ENCODE measurements at regions not wholly inside any gene's neighbourhood (a gene's known extent, or its start where the extent isn't known, plus 50 kb on each side); places are given as distances from the start of the nearest gene placed in this dataset.
"Not testable (repeated sequence)": the region's sequence is repeated elsewhere in the genome, so short reads cannot be mapped to it uniquely, and the experiment has no call there.

DNA sequence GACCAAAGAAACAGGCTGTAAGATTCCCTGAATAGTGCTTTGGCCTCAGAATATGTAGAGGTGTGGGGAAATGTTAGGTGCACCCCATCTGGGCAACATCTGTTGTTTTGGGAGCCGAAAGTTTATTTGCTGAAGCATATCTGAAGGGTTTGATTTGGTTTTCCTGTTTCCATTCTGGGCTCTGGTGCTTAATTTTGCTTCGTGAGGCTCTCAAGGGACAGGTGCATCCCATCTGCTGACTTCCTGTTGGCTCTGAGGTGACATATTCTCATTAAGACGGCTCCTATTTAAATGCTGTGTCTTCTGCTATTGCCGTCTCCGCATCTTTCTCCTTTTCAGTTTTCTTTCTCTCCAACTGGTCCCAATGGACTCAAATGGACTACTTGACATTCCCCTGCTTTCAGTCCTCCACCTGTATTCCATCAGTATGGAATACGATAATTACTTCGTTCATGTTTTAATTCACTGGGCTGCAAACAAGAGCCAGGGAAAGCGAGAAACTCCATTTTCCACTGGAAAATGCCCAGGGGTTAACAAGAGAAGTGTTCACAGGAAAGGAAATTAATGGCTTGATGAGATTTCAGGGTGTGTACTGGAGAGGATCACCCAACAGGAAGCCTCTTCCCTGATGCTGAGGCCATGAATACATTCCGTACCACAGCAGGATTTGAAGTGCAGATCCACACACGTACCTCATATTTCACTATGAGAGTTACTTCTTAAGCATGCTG, 104.0 kb downstream of the MTX3 start:
- Histone ChIP-seq H3K9me3 (ENCODE audit: low read depth) (no peaks in the 10 kb centered on the region), H2AFZ (replicated peaks) (no peak overlapping the region), H3K9ac (no peak overlapping the region), H3K27me3 (no peaks in the 10 kb centered on the region), H3K36me3 (no peaks in the 10 kb centered on the region), H3K79me2 (ENCODE audit: low read depth) (no peaks in the 10 kb centered on the region), H3K4me3 (no peak overlapping the region), H3K4me1 (no peaks in the 10 kb centered on the region), H3K4me2 (no peak overlapping the region), H3K27ac (no peak overlapping the region), H4K20me1 (ENCODE audit: low read depth) (no peaks in the 10 kb centered on the region), H3F3A (ENCODE audit: low read depth) (no peaks in the 10 kb centered on the region)
- DNase-seq (ENCODE audit: low spot score), result no peak
- no peak overlapping the region for H3K27ac Mint-ChIP-seq
- H3K9me3 Mint-ChIP-seq, result peaks cover 2% of the 10 kb centered on the region
- H3K27me3 Mint-ChIP-seq (ENCODE audit: insufficient read depth, low read depth), result no peaks in the 10 kb centered on the region
- no peaks in the 10 kb centered on the region for H3K4me1 Mint-ChIP-seq
- TF ChIP-seq EZH2 (IDR thresholded peaks at IDR 0.05) (no peak), EZH2phosphoT487 (IDR thresholded peaks at IDR 0.05) (no peak)
- TF ChIP-seq, protein P1, sequence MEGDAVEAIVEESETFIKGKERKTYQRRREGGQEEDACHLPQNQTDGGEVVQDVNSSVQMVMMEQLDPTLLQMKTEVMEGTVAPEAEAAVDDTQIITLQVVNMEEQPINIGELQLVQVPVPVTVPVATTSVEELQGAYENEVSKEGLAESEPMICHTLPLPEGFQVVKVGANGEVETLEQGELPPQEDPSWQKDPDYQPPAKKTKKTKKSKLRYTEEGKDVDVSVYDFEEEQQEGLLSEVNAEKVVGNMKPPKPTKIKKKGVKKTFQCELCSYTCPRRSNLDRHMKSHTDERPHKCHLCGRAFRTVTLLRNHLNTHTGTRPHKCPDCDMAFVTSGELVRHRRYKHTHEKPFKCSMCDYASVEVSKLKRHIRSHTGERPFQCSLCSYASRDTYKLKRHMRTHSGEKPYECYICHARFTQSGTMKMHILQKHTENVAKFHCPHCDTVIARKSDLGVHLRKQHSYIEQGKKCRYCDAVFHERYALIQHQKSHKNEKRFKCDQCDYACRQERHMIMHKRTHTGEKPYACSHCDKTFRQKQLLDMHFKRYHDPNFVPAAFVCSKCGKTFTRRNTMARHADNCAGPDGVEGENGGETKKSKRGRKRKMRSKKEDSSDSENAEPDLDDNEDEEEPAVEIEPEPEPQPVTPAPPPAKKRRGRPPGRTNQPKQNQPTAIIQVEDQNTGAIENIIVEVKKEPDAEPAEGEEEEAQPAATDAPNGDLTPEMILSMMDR (IDR thresholded peaks at IDR 0.05), result no peak
- no peaks in the 10 kb centered on the region for H3K36me3 Mint-ChIP-seq
- no peak overlapping the region for H3K4me3 Mint-ChIP-seq

DNA sequence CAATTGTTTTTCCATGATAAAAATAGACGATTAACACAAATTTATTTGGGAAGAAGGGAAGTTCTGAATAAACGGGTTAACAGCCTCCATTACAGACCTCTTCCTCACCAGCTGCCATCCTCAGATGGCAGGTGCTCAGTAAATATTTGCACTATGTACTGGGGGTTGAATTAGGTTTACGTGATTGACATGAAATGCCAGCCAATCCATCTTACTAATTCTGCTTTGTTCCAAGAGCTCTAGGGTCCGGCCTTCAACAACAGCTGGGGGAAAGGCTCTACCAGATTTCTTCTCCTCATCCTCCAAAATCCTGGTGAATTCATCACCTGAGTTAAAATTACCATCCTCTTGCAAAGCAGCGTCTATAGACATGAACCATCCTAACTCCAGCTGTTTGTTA, 104.6 kb downstream of the MTX3 start:
- H3K36me3 Mint-ChIP-seq, result no peaks in the 10 kb centered on the region

DNA sequence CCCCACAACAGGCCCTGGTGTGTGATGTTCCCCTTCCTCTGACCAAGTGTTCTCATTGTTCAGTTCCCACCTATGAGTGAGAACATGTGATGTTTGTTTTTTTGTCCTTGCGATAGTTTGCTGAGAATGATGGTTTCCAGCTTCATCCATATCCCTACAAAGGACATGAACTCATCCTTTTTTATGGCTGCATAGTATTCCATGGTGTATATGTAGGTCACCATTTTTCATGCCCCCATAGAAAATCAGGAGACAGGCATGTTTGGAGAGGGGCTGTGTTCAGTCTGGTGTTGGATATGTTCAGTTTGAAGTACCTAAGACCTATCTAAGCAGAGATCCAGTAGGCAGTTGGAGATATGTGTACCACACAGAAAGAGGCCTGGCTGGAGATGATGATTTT, 111.2 kb downstream of the MTX3 start:
- not testable (repeated sequence) for H3K9ac ChIP-seq; H3K27ac Mint-ChIP-seq; H3K79me2 ChIP-seq (ENCODE audit: low read depth); H3F3A ChIP-seq (ENCODE audit: low read depth); H2AFZ ChIP-seq (replicated peaks); H3K9me3 ChIP-seq (ENCODE audit: low read depth); DNase-seq (ENCODE audit: low spot score); H3K36me3 ChIP-seq; H3K4me3 Mint-ChIP-seq; H4K20me1 ChIP-seq (ENCODE audit: low read depth); H3K27me3 ChIP-seq; H3K4me1 Mint-ChIP-seq; H3K9me3 Mint-ChIP-seq; H3K4me2 ChIP-seq; H3K36me3 Mint-ChIP-seq; H3K4me3 ChIP-seq; H3K4me1 ChIP-seq; H3K27ac ChIP-seq; H3K27me3 Mint-ChIP-seq (ENCODE audit: insufficient read depth, low read depth)

More for the DNA sequence above, 104.6 kb downstream of the MTX3 start:
- H4K20me1 ChIP-seq (ENCODE audit: low read depth), result no peaks in the 10 kb centered on the region
- H3K4me1 ChIP-seq, result no peaks in the 10 kb centered on the region
- H3K36me3 ChIP-seq, result no peaks in the 10 kb centered on the region
- H3K9ac ChIP-seq, result no peak overlapping the region
- H2AFZ ChIP-seq (replicated peaks), result no peak overlapping the region
- no peaks in the 10 kb centered on the region for H3K27me3 ChIP-seq
- H3K4me2 ChIP-seq, result no peak overlapping the region
- no peaks in the 10 kb centered on the region for H3F3A ChIP-seq (ENCODE audit: low read depth)
- H3K27ac Mint-ChIP-seq, result no peak overlapping the region
- H3K9me3 ChIP-seq (ENCODE audit: low read depth), result no peaks in the 10 kb centered on the region
- H3K79me2 ChIP-seq (ENCODE audit: low read depth), result no peaks in the 10 kb centered on the region
- no peak overlapping the region for H3K4me3 ChIP-seq
- DNase-seq (ENCODE audit: low spot score), result no peak
- peaks cover 2% of the 10 kb centered on the region for H3K9me3 Mint-ChIP-seq
- H3K27ac ChIP-seq, result no peak overlapping the region
- no peaks in the 10 kb centered on the region for H3K4me1 Mint-ChIP-seq
- no peaks in the 10 kb centered on the region for H3K27me3 Mint-ChIP-seq (ENCODE audit: insufficient read depth, low read depth)
- TF ChIP-seq, protein P1 (IDR thresholded peaks at IDR 0.05), result no peak
- TF ChIP-seq EZH2phosphoT487 (IDR thresholded peaks at IDR 0.05) (no peak), EZH2 (IDR thresholded peaks at IDR 0.05) (no peak)
- H3K4me3 Mint-ChIP-seq, result no peak overlapping the region

DNA sequence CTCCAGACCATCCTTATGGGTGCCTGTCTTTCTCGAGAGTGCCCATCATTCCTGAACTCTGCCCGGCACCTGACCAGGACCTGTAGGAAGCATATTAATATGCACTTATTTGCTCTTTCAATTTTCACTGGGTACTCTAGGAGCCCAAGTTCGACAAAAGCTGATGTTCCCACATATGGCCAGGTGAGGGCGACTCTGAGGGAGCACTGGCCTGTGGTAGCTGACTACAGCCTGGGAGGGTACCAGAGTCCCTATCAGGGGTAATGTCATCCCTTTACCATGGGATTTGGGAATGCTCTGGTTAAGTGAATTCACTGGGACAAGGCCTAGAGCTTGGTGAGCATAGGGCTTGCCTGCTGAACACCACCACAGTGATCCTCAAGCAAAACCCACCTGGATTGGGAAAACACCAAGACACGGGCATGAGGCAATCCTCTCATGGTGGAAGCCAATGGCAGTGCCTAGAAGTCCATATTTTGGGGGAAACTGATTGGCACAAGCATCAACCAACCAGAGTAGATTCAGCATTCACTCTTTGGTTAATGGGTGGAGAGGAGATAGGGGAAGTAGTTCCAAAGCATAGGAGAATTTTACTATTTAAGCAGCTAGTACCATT, 112.2 kb downstream of the MTX3 start:
- no peaks in the 10 kb centered on the region for H3K27me3 Mint-ChIP-seq (ENCODE audit: insufficient read depth, low read depth)
- H3K9me3 ChIP-seq (ENCODE audit: low read depth), result no peaks in the 10 kb centered on the region
- no peaks in the 10 kb centered on the region for H3K9me3 Mint-ChIP-seq
- no peaks in the 10 kb centered on the region for H3K36me3 ChIP-seq
- H3K4me3 Mint-ChIP-seq, result no peak overlapping the region
- H3K27me3 ChIP-seq, result no peaks in the 10 kb centered on the region
- TF ChIP-seq EZH2 (IDR thresholded peaks at IDR 0.05), result no peak
- TF ChIP-seq, protein P1 (IDR thresholded peaks at IDR 0.05), result peak; percentile 64
- H3K27ac Mint-ChIP-seq, result no peak overlapping the region
- H3K4me2 ChIP-seq, result no peak overlapping the region
- no peak overlapping the region for H3K27ac ChIP-seq
- H2AFZ ChIP-seq (replicated peaks), result no peak overlapping the region
- H3K79me2 ChIP-seq (ENCODE audit: low read depth), result no peaks in the 10 kb centered on the region
- H3K9ac ChIP-seq, result no peak overlapping the region
- H4K20me1 ChIP-seq (ENCODE audit: low read depth), result no peaks in the 10 kb centered on the region
- peak; percentile 48 for DNase-seq (ENCODE audit: low spot score)
- H3K4me1 Mint-ChIP-seq, result no peaks in the 10 kb centered on the region
- no peaks in the 10 kb centered on the region for H3K4me1 ChIP-seq
- H3K36me3 Mint-ChIP-seq, result no peaks in the 10 kb centered on the region
- no peak overlapping the region for H3K4me3 ChIP-seq
- H3F3A ChIP-seq (ENCODE audit: low read depth), result no peaks in the 10 kb centered on the region
